BLaER1 treated with 17β-estradiol and CSF1 and Interleukin-3, amounts not matched to agents 10 nM and 100 nM (cell line): ENCODE measurements at regions not wholly inside any gene's neighbourhood (a gene's known extent, or its start where the extent isn't known, plus 50 kb on each side); places are given as distances from the start of the nearest gene placed in this dataset.

Experiments
- H3K27ac ChIP-seq, 11 experiments: shearing (Covaris generic); formaldehyde crosslinking; 2 replicates each; pipeline ENCODE4 v1.8.1; 2022
- H3K27me3 ChIP-seq, 11 experiments: shearing (Covaris generic); formaldehyde crosslinking; 2 replicates each; pipeline ENCODE4 v1.8.1; 2022
- H3K36me3 ChIP-seq, 11 experiments: shearing (Covaris generic); formaldehyde crosslinking; 2 replicates each; pipeline ENCODE4 v1.8.1; 2022
- H3K4me1 ChIP-seq, 10 experiments: shearing (Covaris generic); formaldehyde crosslinking; 2 replicates each; pipeline ENCODE4 v1.8.1; 2022
- H3K4me2 ChIP-seq, 11 experiments: shearing (Covaris generic); formaldehyde crosslinking; 2 replicates each; pipeline ENCODE4 v1.8.1; 2022
- H3K4me3 ChIP-seq, 10 experiments: shearing (Covaris generic); formaldehyde crosslinking; 2 replicates each; pipeline ENCODE4 v1.8.1; 2022
- H3K9ac ChIP-seq, 11 experiments: shearing (Covaris generic); formaldehyde crosslinking; 2 replicates each; pipeline ENCODE4 v1.8.1; 2022
- H3K9me3 ChIP-seq, 11 experiments: shearing (Covaris generic); formaldehyde crosslinking; replicated peaks in 1 of 11; 2 replicates each; pipeline ENCODE4 v1.8.1; 2022
- H4K20me1 ChIP-seq, 11 experiments: shearing (Covaris generic); formaldehyde crosslinking; 2 replicates each; pipeline ENCODE4 v1.8.1; 2022
- Cebpa-rat ChIP-seq, 11 experiments: shearing (Covaris generic); IDR thresholded peaks; 2 replicates each; pipeline ENCODE4 v1.8.1; 2022

DNA sequence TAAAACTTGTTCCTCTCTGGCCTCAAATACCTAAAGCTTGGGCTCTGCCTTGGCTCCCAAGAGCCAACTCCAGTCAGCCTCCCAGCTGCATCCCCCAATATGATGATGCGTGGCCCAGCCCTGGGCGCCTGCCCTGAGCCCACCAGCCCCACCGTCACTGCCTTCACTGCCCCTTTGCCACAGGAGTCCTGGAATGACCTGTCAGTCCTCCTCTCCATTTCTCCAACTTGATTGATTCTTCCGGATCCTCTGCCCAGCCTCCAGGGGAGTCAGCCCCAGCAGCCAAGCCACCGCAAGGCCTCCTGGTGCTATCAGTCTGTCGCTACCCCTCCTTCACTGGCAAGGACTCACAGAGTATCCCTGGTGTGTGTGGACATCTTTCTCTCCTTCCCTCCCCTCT lies 96.7 kb upstream of the PMEPA1 start:
- no peak overlapping the region for H3K27ac ChIP-seq
- H3K4me2 ChIP-seq, result no peak overlapping the region
- H3K4me1 ChIP-seq, result peaks cover 2 to 18% (median 14%) of the 10 kb centered on the region in 10 experiments; a peak in 18 of 20 replicates
- peaks cover 0 to 10% (median 0%) of the 10 kb centered on the region in 11 experiments; a peak in 2 of 22 replicates for H4K20me1 ChIP-seq
- TF ChIP-seq Cebpa-rat (IDR thresholded peaks at IDR 0.05), result no peak
- H3K9me3 ChIP-seq, result no peaks in the 10 kb centered on the region
- no peaks in the 10 kb centered on the region for H3K27me3 ChIP-seq
- H3K4me3 ChIP-seq, result no peak overlapping the region
- no peak overlapping the region for H3K9ac ChIP-seq
- H3K36me3 ChIP-seq, result no peaks in the 10 kb centered on the region

GRCh38 chr20:57805747-57806146 lies 95.9 kb upstream of the PMEPA1 start:
- Histone ChIP-seq H3K4me2 (no peak overlapping the region), H3K27ac (no peak overlapping the region), H3K27me3 (no peaks in the 10 kb centered on the region), H3K9me3 (no peaks in the 10 kb centered on the region), H3K4me1 (peaks cover 3 to 19% (median 17%) of the 10 kb centered on the region in 10 experiments; a peak in 18 of 20 replicates), H4K20me1 (peaks cover 0 to 5% (median 0%) of the 10 kb centered on the region in 11 experiments; a peak in 2 of 22 replicates), H3K4me3 (no peak overlapping the region), H3K36me3 (no peaks in the 10 kb centered on the region), H3K9ac (no peak overlapping the region)
- TF ChIP-seq Cebpa-rat (IDR thresholded peaks at IDR 0.05), result no peak

DNA sequence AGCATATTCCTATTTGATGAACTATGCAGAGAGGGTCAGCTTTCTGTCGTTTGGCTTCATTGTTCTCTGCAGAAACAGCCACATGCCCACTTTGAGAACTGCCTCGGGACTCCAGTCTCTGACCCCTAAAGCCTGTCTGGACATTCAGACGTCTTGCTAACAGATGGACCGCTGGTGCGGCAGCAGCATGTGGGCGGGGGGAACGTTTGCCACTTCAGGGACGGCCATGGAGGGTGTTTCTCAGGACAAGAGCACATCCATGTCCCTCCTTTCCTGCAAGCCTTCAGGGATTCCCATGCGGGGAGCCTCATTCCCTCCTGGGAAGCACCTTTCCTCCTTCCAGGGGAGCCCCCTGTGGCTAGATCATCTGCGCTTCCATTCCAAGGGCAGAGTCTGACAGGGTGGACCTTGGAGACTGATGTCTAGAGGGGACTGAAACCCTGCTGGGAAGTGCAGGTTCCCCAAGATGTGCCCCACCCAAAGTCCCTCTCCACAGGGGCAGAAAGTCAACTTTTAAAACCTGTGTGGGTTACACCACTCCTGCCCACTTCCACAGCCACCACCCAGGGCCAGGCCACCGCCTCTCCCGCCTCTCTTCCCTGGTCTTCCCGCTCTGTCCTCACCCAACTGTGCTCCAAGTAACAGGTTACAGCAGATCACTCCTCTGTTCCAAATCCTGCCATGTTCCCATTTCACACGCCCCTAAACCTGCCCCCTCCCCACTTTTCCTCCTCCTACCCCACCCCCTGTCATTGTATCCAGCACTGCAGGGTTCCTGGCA lies 94.8 kb upstream of the PMEPA1 start:
- TF ChIP-seq Cebpa-rat (IDR thresholded peaks at IDR 0.05), result no peak
- no peaks in the 10 kb centered on the region for H3K9me3 ChIP-seq
- no peak overlapping the region for H3K9ac ChIP-seq
- H3K4me1 ChIP-seq, result peaks cover 3 to 20% (median 18%) of the 10 kb centered on the region in 10 experiments; a peak in 18 of 20 replicates
- H3K27ac ChIP-seq, result no peak overlapping the region
- no peaks in the 10 kb centered on the region for H3K36me3 ChIP-seq
- H3K27me3 ChIP-seq, result no peaks in the 10 kb centered on the region
- no peak overlapping the region for H3K4me2 ChIP-seq
- no peaks in the 10 kb centered on the region; a peak in 2 of 22 replicates for H4K20me1 ChIP-seq
- H3K4me3 ChIP-seq, result no peak overlapping the region

DNA sequence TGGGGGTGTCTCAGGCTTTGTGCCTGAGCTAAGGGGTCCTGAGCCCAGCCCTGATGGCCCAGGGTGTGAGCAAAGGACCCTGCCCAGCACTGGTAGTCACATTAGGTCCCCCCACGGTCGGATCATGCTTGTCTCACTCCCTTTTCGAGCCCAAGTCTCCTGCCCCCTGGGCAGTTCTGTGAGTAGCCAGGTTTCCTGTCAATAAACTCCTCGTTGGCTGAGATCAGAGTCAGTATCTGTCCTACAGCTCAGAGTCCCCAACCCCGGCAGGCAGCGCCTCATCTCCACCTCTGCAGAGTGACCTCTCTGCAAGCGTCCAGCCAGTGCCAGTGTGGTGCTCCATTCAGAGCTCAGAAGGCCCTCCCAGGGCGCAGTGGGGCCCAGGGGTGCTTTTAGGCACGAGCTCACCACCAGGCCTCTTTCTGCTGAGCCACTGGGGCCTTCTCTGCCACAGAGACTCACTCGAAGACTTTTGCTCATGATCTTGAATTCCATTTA lies 93.7 kb upstream of the PMEPA1 start:
- no peak overlapping the region for H3K4me2 ChIP-seq
- no peak overlapping the region for H3K4me3 ChIP-seq
- no peaks in the 10 kb centered on the region; a peak in 1 of 22 replicates for H4K20me1 ChIP-seq
- H3K9me3 ChIP-seq, result no peaks in the 10 kb centered on the region
- peaks cover 3 to 20% (median 18%) of the 10 kb centered on the region in 10 experiments; a peak in 18 of 20 replicates for H3K4me1 ChIP-seq
- no peak overlapping the region for H3K9ac ChIP-seq
- TF ChIP-seq Cebpa-rat (IDR thresholded peaks at IDR 0.05), result no peak
- no peaks in the 10 kb centered on the region for H3K36me3 ChIP-seq
- no peaks in the 10 kb centered on the region for H3K27me3 ChIP-seq
- no peak overlapping the region for H3K27ac ChIP-seq

- Histone ChIP-seq H3K4me2 (no peak overlapping the region; a peak in 1 of 22 replicates), H3K27me3 (no peaks in the 10 kb centered on the region), H3K36me3 (no peaks in the 10 kb centered on the region), H3K27ac (no peak overlapping the region), H3K9ac (no peak overlapping the region), H3K4me3 (no peak overlapping the region), H4K20me1 (no peaks in the 10 kb centered on the region), H3K9me3 (no peaks in the 10 kb centered on the region), H3K4me1 (peaks cover 3 to 20% (median 18%) of the 10 kb centered on the region in 10 experiments; a peak in 18 of 20 replicates)
- TF ChIP-seq Cebpa-rat (IDR thresholded peaks at IDR 0.05), result no peak
These were observed 93.1 kb upstream of the PMEPA1 start for GRCh38 chr20:57802765-57803507.

- no peaks in the 10 kb centered on the region for H3K36me3 ChIP-seq
- no peaks in the 10 kb centered on the region for H3K9me3 ChIP-seq
- peaks cover 3 to 20% (median 18%) of the 10 kb centered on the region in 10 experiments; a peak in 18 of 20 replicates for H3K4me1 ChIP-seq
- peak overlapping the region in 10 of 11 experiments; percentile 22 to 77 (median 68); a peak in 19 of 22 replicates for H3K4me2 ChIP-seq
- no peaks in the 10 kb centered on the region for H4K20me1 ChIP-seq
- peak overlapping the region in 2 of 11 experiments; percentile 27 to 44; a peak in 1 of 22 replicates for H3K27ac ChIP-seq
- no peaks in the 10 kb centered on the region for H3K27me3 ChIP-seq
- no peak for TF ChIP-seq Cebpa-rat (IDR thresholded peaks at IDR 0.05)
- no peak overlapping the region for H3K9ac ChIP-seq
- no peak overlapping the region for H3K4me3 ChIP-seq
These were observed 91.8 kb upstream of the PMEPA1 start for GRCh38 chr20:57801581-57801980.

- Histone ChIP-seq H3K27me3 (no peaks in the 10 kb centered on the region), H3K4me2 (peak overlapping the region in 10 of 11 experiments; percentile 40 to 77 (median 68); a peak in 19 of 22 replicates), H3K4me3 (no peak overlapping the region), H3K36me3 (no peaks in the 10 kb centered on the region), H3K9me3 (no peaks in the 10 kb centered on the region), H3K27ac (no peak overlapping the region; a peak in 1 of 22 replicates), H3K4me1 (peaks cover 3 to 20% (median 18%) of the 10 kb centered on the region in 10 experiments; a peak in 18 of 20 replicates), H4K20me1 (no peaks in the 10 kb centered on the region), H3K9ac (no peak overlapping the region)
- TF ChIP-seq Cebpa-rat (IDR thresholded peaks at IDR 0.05), result no peak
These were observed 91.1 kb upstream of the PMEPA1 start for GRCh38 chr20:57800791-57801430.

GRCh38 chr20:57797401-57797800 lies 87.6 kb upstream of the PMEPA1 start:
- no peak for TF ChIP-seq Cebpa-rat (IDR thresholded peaks at IDR 0.05)
- Histone ChIP-seq H3K4me2 (no peak overlapping the region), H3K36me3 (no peaks in the 10 kb centered on the region), H3K4me3 (no peak overlapping the region), H3K9ac (no peak overlapping the region), H3K27me3 (no peaks in the 10 kb centered on the region), H3K27ac (no peak overlapping the region), H3K4me1 (peaks cover 8 to 30% (median 25%) of the 10 kb centered on the region in 10 experiments), H4K20me1 (no peaks in the 10 kb centered on the region; a peak in 1 of 22 replicates), H3K9me3 (no peaks in the 10 kb centered on the region)
